SKM-1 treated with dmso at 0.1 percent for 144 hours (cell line): ENCODE measurements at regions not wholly inside any gene's neighbourhood (a gene's known extent, or its start where the extent isn't known, plus 50 kb on each side); places are given as distances from the start of the nearest gene placed in this dataset.

ENCODE experiments used
- DNase-seq: peaks from one replicate; lab custom pipeline; 2025; ENCODE audit not compliant: unreplicated experiment; lab: John Stamatoyannopoulos, UW

GRCh38 chr18:28588884-28589549, 412.1 kb upstream of the CDH2 start:
- no peak for DNase-seq

- DNase-seq: no peak
Observed at GRCh38 chr18:28584731-28585130, 407.8 kb upstream of the CDH2 start.

DNA sequence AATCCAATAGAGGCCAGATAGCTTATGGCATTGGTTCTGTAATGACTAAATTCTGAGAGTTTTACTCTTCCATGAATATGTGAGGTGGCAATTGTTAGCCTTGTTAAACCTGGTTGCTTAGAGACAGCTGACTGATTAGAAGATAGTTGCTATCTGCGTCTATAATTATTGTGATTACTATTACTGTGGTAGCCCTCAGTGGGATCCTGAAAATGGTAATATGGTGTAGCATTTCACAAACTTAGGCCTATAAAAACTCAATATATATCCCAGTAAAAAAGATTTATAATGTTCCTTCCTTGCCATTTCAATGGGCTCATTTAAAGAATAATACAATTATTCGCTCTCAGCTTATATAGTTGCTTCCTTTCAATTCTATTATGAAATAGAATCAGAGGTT, 405.8 kb upstream of the CDH2 start:
- no peak for DNase-seq

- DNase-seq: no peak
Observed at GRCh38 chr18:28581521-28582071, 404.7 kb upstream of the CDH2 start.

GRCh38 chr18:28576941-28577340, 400.0 kb upstream of the CDH2 start:
- DNase-seq: no peak

DNA sequence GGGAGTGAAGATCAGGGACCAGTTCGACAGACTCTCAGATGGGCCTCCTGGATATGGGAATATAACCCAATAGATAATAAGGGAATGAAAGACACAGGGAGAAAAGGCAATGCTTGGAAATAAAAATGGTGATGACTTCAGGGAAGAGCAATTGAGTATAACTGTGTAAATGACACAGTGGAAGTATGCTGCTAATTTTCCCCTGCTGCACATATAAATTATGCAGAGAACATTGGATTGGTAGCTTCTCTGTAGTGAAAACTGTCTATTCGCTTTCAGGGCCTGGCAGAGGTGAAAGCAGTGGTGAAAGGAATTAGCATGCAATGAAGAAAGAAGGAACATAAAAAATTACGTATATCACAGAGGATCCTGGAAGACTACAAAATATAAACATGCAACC, 398.2 kb upstream of the CDH2 start:
- no peak for DNase-seq

DNA sequence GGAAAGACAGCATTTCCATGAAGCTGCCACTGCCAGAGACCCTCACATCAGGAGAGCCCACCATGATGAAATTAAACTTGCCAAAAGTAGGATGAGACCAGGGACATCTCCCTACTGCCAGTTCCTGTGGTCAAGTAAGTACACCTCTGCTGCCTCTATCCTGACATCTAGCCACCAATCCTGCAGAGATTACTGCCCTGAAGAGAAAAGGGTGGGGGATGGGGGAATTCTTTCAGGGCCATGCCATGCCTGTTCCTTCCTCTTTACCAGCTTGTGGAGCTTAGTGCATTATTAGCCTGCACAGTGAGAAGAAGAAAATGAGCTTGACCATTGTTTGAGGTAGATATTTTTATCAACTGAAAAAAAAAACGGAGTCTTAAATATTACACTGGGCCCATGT, 397.2 kb upstream of the CDH2 start:
- DNase-seq: no peak

GRCh38 chr18:28571929-28572328, 395.0 kb upstream of the CDH2 start:
- no peak for DNase-seq

DNA sequence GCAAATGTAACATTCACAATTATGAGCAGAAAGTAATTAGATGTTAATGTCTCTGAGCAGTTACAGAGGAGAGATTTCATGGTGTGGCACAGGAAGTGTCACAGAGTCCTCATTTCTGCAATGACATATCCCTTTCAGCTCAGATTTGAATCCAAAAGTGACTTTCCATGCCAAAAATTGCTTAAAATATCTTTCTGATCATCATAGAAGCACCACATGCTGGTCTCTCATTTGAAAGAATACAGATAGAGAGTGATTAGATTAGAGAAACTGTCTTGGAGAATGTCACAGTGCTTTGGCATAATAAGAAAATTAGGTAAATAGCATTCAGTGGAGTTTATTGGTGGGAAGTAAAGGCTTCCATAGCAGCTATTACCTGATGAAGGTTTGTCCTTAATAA, 383.4 kb upstream of the CDH2 start:
- DNase-seq: no peak

DNA sequence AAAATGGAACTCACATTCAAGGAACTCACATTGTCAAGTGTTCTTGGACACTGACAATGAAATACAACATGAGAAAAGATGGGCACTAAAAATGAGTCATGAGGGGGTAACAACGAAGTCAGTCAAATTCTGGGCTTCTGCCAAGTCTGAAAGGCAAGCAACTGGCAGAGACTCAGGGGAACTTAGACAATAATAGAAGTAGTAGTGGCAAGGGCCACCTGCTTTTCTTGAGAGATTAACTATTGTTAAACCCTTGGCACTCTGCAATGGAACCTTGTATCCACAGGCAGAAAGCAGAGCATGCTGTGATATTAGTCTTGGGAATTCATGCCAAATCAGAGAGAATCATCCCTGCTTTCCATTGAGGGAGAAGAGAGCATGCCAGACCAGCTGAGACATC, 382.6 kb upstream of the CDH2 start:
- no peak for DNase-seq

GRCh38 chr18:28541934-28542333, 365.0 kb upstream of the CDH2 start:
- no peak for DNase-seq

DNA sequence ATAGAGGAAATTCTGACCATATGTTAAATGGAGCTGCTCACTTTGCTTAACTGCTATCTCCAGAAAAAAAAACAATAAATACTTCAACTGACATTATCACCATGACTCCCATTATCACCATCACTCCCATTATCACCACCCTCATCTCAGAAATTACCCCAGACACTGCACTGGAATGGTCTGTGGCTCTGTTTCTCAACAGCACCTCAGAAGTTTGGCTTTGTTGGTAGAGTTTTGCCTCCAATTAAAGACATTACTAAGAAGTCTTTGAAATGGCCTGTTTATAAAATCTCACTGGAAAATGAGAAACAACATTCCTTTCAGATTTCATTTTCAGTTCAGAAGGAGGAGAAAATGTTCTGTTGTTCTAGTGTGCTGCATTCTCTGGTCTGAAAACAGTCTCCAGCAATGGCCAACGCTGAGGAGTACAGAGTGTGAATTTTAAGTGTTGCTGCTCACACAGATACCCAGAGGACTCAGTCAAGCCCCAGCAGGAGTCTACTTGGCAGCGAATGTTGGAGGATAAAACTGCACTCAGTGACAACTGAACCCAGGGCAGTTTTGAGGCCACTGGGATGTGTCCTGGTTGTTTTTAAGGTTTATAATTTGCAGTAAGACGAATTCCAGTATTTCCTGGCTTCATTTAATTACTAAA, 364.5 kb upstream of the CDH2 start:
- DNase-seq: no peak

DNA sequence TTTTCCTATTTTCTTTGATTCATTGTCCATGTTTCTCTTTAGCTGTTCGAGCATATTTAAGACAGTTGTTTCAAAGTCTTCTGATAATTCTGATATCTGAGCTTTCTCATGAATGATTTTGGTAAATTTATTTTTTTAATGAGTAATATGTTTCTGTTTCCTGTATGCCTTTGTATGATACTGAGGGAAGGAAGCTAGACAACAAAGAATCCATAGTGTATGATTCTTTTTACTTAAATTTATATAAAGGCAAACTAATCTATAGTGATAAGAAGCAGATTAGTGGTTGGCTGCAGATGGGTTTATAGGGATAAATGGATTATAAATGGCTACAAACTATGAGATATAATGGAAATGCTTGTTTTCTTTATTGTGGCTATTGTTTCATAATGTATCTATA, 352.7 kb upstream of the CDH2 start:
- no peak for DNase-seq

GRCh38 chr18:28526196-28526595, 349.3 kb upstream of the CDH2 start:
- no peak for DNase-seq

GRCh38 chr18:28523758-28524475, 347.0 kb upstream of the CDH2 start:
- no peak for DNase-seq

GRCh38 chr18:28522236-28522635, 345.3 kb upstream of the CDH2 start:
- DNase-seq: no peak

DNA sequence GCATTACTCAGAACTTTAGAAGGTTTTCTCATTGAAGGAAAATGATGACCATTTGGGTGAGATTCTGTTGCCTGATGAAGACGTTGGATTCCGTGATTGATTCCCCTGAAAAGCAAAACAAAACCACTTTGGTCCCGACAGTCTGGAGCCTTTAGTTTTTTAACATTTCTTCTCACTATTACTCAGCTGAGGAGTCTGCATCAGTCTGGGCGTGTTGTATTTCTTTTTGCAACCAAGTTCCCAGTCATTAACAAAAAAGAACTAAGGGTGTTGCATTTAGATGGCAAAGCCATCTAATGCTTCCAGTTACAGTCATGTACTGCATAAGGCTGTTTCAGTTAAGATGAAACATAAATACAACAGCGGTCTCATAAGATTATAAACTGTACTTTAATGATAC, 343.1 kb upstream of the CDH2 start:
- no peak for DNase-seq

GRCh38 chr18:28514699-28515098, 337.8 kb upstream of the CDH2 start:
- no peak for DNase-seq

- no peak for DNase-seq
Observed at GRCh38 chr18:28512357-28512756, 335.4 kb upstream of the CDH2 start.

DNA sequence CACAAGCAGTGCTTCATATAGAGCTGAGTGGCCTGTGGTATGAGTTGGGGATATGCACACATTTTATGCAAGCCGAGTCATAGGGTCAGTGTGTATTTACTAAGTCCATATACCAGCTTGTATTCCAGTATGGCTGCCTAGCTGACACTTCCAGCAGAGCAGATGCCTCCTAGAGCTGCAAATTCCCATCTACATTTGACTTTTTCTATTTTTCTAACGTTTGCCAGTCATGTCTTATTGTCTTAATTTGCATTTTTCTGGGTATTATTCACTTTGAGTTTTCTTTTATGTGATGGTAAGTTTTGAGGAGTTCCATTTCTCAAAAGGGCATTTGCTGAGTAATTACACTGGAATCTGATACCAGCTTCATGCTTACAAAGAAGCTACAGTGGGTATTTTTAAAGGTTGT, 334.5 kb upstream of the CDH2 start:
- DNase-seq: no peak

- no peak for DNase-seq
Observed at GRCh38 chr18:28510210-28510609, 333.3 kb upstream of the CDH2 start.

DNA sequence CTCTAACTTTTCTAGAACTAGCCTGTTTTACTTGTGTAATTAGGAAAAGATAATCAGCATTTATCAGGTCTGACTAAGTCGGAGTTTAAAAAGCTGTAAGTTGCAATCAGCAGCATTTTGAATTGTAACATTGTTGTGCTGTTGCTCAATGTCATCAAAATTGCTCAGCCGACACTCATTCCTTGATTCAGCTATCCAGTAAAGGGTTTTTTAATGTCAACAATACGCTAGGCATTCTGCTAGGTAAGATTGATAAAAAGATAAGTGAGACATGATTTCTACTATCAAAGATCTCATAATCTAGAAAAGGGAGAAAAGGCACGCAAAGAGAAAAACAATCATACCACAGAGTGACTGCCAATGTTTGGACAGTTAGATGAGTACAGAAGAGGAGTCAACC, 327.1 kb upstream of the CDH2 start:
- no peak for DNase-seq
